Skeletal muscle satellite cell (primary cell): ENCODE measurements at regions not wholly inside any gene's neighbourhood (a gene's known extent, or its start where the extent isn't known, plus 50 kb on each side); places are given as distances from the start of the nearest gene placed in this dataset.

Experiments used
- H3K27me3 ChIP-seq: 2 replicates; pipeline ENCODE4 v1.7.0; 2013; ENCODE audit warnings: low read length; ENCODE audit not compliant: control insufficient read depth, insufficient read depth
- H3K36me3 ChIP-seq: 2 replicates; pipeline ENCODE4 v1.7.0; 2013; ENCODE audit warnings: mild to moderate bottlenecking, control low read depth, low read length; ENCODE audit not compliant: insufficient read depth
- H3K4me1 ChIP-seq: 2 replicates; pipeline ENCODE4 v1.7.0; 2013; ENCODE audit warnings: low read length; ENCODE audit not compliant: control insufficient read depth, insufficient read depth
- H3K4me2 ChIP-seq: 2 replicates; pipeline ENCODE4 v1.7.0; 2013; ENCODE audit warnings: mild to moderate bottlenecking, low read length
- H3K4me3 ChIP-seq: 2 replicates; pipeline ENCODE4 v1.7.0; 2013; ENCODE audit warnings: low read length
- H3K9ac ChIP-seq: 2 replicates; pipeline ENCODE4 v1.7.0; 2013; ENCODE audit warnings: mild to moderate bottlenecking, low read depth, low read length, moderate library complexity
- H3K9me3 ChIP-seq: replicated peaks from 2 replicates; pipeline ENCODE4 v1.7.0; 2013; ENCODE audit warnings: mild to moderate bottlenecking, control low read depth, low read length

DNA sequence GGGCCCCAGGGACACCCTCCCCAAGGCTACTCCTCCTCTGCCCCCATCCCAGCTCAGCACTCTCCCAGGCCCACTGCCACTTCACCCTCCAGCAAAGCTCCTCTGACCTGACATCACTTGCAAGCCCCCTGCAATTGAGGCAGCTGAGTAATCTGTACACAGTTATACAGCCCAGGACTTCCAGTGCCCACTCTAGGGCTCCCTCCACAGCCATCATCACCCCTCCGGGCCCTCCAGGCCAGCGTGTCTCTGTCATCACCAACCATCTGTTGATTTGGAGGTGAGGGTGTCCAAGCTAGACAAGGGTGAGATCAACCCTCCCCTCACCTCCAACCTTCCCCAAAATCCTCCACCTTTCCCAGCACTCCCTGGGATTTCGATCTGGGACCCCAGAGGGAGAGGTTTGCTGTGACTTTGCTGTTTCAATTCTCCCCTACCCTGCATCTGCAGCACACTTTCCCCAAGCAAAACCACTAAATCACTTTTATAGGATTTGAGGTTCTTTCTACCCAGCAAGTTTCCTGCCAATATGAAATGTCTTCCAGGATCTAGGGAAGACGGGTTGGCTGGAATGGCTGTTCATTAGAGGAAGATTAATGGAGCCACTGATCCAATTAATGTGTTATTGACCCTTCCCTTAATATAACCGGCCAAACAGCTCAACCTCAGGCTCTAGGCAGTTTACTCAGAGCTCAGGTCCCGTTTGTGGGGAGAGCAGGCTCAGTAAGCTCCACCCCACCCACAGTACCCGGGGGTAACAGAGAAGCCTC, 92.9 kb downstream of the CHST1 start:
- Histone ChIP-seq H3K4me1 (no peaks in the 10 kb centered on the region), H3K36me3 (no peaks in the 10 kb centered on the region), H3K9ac (no peak overlapping the region), H3K4me3 (no peak overlapping the region), H3K4me2 (no peak overlapping the region), H3K27me3 (peaks cover 30% of the 10 kb centered on the region), H3K9me3 (no peaks in the 10 kb centered on the region)

DNA sequence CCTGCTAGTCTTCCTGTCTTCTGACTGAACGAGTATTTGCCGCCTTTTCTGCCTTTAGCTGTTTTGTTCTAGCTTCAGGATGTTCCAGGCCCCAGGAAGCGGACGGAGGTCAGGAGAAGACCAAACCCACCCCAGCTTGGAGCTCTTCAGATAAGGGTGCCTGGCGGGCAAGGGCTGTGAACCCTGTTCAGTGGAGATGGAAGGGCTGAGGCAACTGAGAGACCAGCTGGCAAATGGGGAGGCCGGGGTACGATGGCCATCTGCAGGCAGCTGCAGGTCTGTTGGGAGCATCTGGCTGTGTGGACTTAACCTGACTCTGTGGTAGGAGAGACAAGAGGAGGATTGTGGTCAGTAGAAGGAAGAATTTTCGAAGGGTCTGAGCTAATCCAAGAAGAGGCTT, 95.6 kb downstream of the CHST1 start:
- Histone ChIP-seq H3K9ac (no peak overlapping the region), H3K36me3 (no peaks in the 10 kb centered on the region), H3K4me2 (no peak overlapping the region), H3K4me1 (no peaks in the 10 kb centered on the region), H3K27me3 (peaks cover 20% of the 10 kb centered on the region), H3K4me3 (no peak overlapping the region), H3K9me3 (no peaks in the 10 kb centered on the region)

- H3K9me3 ChIP-seq = no peaks in the 10 kb centered on the region
- H3K4me1 ChIP-seq = no peaks in the 10 kb centered on the region
- H3K4me2 ChIP-seq = no peak overlapping the region
- H3K36me3 ChIP-seq = no peaks in the 10 kb centered on the region
- peaks cover 19% of the 10 kb centered on the region for H3K27me3 ChIP-seq
- no peak overlapping the region for H3K9ac ChIP-seq
- no peak overlapping the region for H3K4me3 ChIP-seq
These were observed 97.4 kb downstream of the CHST1 start for GRCh38 chr11:45568049-45568448.

DNA sequence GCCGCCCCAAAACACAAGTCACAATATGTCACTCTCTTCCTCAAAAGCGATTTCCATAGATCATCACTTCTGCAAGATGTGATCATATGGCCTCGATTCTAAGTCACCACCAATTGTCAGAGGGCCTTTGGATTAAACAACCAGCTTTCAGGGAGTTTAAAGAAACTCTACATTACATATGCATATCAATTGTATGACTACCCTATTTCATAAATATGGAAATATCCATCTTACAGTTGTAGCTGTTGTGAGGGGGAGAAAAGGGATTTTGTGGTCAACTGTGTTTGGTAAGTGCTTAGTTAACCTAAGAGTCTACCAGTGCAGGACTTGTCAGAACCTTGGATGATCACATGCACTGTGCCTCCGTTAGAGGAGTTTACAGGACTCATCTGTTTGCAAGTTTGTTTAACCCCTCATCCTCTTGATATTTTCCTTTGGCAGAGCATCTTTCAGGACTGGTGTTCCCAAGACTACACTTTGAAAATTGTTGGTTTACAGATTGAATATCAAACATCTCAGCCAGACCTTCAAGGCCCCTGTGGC, 99.9 kb downstream of the CHST1 start:
- Histone ChIP-seq H3K4me1 (no peaks in the 10 kb centered on the region), H3K9me3 (no peaks in the 10 kb centered on the region), H3K27me3 (peaks cover 21% of the 10 kb centered on the region), H3K4me2 (no peak overlapping the region), H3K36me3 (no peaks in the 10 kb centered on the region), H3K4me3 (no peak overlapping the region), H3K9ac (no peak overlapping the region)

DNA sequence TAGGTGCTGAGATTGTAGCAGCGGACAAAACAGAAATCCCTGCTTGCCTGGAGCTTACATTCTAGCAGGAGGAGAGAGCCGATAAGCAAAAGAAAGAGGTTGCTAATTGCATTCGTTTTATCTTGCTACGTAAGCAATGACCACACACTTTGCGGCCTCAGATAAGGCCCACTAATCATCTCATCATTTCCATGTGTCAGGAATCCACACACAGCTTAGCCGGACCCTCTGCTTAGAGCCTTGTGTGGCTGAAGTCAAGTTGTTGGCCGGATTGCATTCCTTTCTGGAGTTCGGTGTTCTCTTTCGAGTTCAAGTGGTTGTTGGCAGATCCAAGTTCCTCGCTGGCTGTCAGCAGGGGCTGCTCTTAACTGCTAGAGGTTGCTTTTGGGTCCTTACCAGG, 101.6 kb downstream of the CHST1 start:
- Histone ChIP-seq H3K4me2 (no peak overlapping the region), H3K4me1 (no peaks in the 10 kb centered on the region), H3K27me3 (peaks cover 19% of the 10 kb centered on the region), H3K9ac (no peak overlapping the region), H3K4me3 (no peak overlapping the region), H3K9me3 (no peaks in the 10 kb centered on the region), H3K36me3 (no peaks in the 10 kb centered on the region)

- Histone ChIP-seq H3K27me3 (peaks cover 19% of the 10 kb centered on the region), H3K9me3 (no peaks in the 10 kb centered on the region), H3K36me3 (no peaks in the 10 kb centered on the region), H3K4me3 (no peak overlapping the region), H3K9ac (no peak overlapping the region), H3K4me2 (no peak overlapping the region), H3K4me1 (no peaks in the 10 kb centered on the region)
These were observed 102.3 kb downstream of the CHST1 start for GRCh38 chr11:45563171-45563570.

GRCh38 chr11:45560913-45561281, 104.5 kb downstream of the CHST1 start:
- no peak overlapping the region for H3K4me3 ChIP-seq
- no peak overlapping the region for H3K4me2 ChIP-seq
- H3K27me3 ChIP-seq = peaks cover 14% of the 10 kb centered on the region
- H3K4me1 ChIP-seq = peaks cover 4% of the 10 kb centered on the region
- no peak overlapping the region for H3K9ac ChIP-seq
- no peaks in the 10 kb centered on the region for H3K36me3 ChIP-seq
- no peaks in the 10 kb centered on the region for H3K9me3 ChIP-seq

DNA sequence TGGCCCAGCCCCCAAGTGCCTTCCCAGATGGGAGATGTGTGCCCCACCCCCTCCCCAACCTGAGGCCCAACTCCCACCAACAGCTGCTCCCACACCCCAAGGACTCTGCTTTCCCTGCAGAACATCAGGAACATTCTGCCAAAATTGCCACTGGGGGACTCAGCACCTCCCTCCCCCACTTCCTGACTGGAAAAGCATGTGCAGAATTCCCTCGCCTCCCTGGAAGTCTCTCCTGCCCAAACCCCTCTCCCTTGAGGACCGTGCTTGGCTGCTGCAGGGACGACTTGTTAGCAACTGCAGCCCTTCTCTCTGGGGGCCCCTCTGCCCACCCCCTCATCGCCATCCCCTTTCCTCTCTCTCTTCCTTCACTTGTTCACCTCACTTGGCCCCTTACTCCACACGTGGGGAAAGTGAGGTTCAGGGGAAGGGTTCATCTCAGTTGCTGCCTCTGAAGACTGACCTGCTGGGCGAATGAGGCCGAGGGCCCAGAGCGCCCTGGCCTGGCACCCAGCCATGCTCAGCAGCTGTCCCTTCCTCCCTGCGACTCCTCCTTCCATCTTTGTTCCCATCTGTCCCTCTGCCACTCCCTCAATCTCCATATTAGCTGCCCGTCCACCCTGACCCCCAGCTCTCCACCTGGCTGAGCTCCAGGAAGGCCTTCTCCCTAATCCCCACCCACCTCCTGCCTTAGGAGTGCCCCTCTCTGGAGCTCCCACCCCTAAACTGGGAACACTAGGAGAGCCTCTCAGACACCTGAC, 105.1 kb downstream of the CHST1 start:
- Histone ChIP-seq H3K4me3 (no peak overlapping the region), H3K9ac (no peak overlapping the region), H3K36me3 (no peaks in the 10 kb centered on the region), H3K4me2 (no peak overlapping the region), H3K27me3 (peaks cover 16% of the 10 kb centered on the region), H3K9me3 (no peaks in the 10 kb centered on the region), H3K4me1 (peaks cover 4% of the 10 kb centered on the region)

DNA sequence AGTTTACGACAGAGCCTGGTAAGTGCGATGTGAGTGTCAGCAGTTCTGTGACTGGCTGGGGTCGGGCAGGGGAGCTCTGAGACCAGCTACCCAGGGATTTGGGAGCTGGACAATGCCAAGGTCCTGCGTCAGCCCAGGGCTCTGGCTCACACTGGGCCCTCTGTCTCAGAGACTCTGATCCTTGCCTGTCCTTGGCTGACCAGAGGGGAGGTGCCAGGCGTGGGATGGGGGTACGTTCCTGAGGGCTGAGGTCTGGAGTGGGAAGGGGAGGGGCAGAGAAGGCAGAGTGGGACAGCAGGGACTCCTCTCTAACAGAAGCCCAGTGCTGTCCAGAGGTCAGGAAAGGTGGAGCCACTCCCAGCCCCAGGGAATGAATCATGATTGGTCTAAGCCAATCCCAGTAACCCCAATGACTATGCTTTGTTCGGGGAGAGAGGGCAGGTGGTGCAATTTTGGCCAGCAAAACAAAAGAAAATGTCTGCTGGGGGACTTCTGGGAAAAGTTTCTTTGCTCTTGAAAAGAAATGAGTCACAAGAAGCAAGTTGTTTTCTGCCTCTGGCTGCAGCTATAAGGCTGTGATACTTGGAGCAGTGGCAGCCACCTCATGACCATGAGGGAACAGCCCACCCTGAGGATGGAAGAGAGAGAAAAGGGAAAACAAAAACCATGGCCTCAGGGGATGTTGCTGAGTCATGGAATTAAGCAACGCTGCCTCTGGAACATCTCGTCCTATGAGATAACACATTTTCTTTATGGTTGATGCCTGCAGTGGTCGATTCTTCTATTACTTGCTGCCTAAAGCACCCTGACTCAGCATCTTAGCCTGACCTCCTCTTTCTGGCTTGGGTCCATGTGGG, 108.3 kb downstream of the CHST1 start:
- H3K9me3 ChIP-seq = no peaks in the 10 kb centered on the region
- H3K27me3 ChIP-seq = peaks cover 11% of the 10 kb centered on the region
- H3K4me3 ChIP-seq = no peak overlapping the region
- H3K9ac ChIP-seq = no peak overlapping the region
- H3K4me1 ChIP-seq = peaks cover 4% of the 10 kb centered on the region
- no peaks in the 10 kb centered on the region for H3K36me3 ChIP-seq
- H3K4me2 ChIP-seq = no peak overlapping the region

DNA sequence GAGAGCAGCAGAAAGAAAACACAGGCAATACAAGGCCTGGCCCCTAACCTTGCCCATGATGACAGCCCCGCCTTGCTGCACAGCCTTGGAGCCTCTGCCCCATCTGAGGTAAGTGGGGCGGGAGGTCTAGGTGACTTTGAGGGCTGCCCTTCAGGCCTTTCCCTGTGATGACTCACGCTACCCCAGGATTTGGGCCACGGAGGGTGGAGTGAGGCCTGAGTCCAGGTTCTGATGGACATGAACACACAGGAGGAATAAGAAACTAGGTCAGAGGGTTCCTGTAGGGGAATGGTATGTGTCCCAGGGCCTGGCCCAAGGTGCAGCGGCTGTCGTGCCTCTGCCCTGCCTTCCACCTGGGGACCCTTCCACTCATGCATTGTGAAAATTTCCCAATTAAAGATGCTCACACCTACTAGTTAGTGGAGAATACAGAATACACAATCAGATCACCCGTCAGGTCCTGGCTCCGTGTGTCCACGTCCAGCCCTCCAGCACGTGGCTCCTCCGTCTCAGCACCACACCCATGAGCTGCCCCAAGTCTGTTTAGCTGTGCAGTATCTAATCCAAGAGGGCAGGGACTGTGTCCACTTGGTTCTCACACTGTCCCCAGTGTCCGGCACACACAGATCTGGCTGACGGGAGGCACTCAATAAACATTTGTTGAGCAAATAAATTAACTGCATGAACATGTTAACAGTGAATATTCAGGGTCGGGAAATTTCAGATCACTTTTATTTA, 111.0 kb downstream of the CHST1 start:
- Histone ChIP-seq H3K9ac (no peak overlapping the region), H3K9me3 (no peaks in the 10 kb centered on the region), H3K4me2 (no peak overlapping the region), H3K36me3 (no peaks in the 10 kb centered on the region), H3K4me1 (peaks cover 4% of the 10 kb centered on the region), H3K27me3 (peaks cover 21% of the 10 kb centered on the region), H3K4me3 (no peak overlapping the region)
